GM12892 (cell line): ENCODE measurements at regions not wholly inside any gene's neighbourhood (a gene's known extent, or its start where the extent isn't known, plus 50 kb on each side); places are given as distances from the start of the nearest gene placed in this dataset.
"Not testable (repeated sequence)": the region's sequence is repeated elsewhere in the genome, so short reads cannot be mapped to it uniquely, and the experiment has no call there.

Source experiments
- DNase-seq: peaks from one replicate; pipeline ENCODE4 v3.0.0; 2011; ENCODE audit not compliant: insufficient read length
- FAIRE-seq: peaks from 2 replicates; lab custom pipeline; 2011; peaks lifted over from hg19 to GRCh38; lab: Jason Lieb, UNC
- POLR2A ChIP-seq: IDR thresholded peaks from 2 replicates; pipeline ENCODE4 v1.6.1; 2011; ENCODE audit warnings: low read depth, low read length, control low read depth
- POLR2AphosphoS5 ChIP-seq: IDR thresholded peaks from 2 replicates; pipeline ENCODE4 v1.6.1; 2011; ENCODE audit warnings: low read depth, low read length, control low read depth
- TAF1 ChIP-seq: IDR thresholded peaks from 2 replicates; pipeline ENCODE4 v1.6.1; 2011; ENCODE audit warnings: low read depth, mild to moderate bottlenecking, control low read depth, low read length, borderline replicate concordance

DNA sequence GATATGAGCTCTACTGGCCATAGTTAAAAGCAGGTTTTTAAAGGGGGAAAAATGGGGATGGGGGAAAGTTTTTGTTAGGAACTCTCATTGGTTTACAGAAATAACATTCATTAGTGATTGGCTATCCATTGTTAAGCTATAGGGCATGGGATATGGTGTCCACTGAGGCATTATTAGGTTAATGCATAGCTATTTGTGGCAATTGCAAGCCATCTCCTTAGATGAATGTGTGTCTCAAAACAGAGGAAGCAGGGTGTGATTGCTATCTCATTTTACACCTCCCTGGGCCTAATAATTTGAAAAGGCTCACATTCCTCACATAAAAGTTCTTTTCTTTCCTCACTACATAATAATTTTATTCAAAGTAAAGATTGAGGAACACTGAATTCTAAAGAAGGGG is 396.6 kb downstream of the TAFA4 start:
- FAIRE-seq (no peak), DNase-seq (no peak)
- TF ChIP-seq TAF1 (no peak), POLR2A (no peak), POLR2AphosphoS5 (no peak)

DNA sequence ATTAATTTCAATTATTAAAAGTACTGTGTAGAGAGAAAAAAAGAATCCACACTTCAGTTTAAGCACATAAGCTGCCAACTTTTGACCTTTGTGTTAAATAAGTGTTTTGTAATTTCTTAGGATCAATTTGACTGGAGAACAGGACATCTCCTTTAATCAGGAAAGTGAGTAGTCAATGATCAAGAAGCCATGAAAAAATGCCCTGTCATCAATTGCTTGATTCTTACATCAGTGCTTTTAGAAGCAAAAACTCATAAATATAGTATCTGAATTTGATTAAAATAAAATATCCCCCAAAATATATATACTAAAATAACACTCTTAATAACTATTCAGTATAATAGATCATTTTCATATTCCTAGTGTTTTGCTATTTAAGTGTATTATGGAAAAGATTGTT is 409.0 kb downstream of the TAFA4 start:
- DNase-seq (no peak), FAIRE-seq (no peak)
- TF ChIP-seq POLR2AphosphoS5 (no peak), TAF1 (no peak), POLR2A (no peak)

- FAIRE-seq (no peak), DNase-seq (no peak)
- no peak for TF ChIP-seq POLR2A
- TF ChIP-seq POLR2AphosphoS5, result no peak
- no peak for TF ChIP-seq TAF1
These were observed 417.1 kb downstream of the TAFA4 start for GRCh38 chr3:68515237-68515636.

DNA sequence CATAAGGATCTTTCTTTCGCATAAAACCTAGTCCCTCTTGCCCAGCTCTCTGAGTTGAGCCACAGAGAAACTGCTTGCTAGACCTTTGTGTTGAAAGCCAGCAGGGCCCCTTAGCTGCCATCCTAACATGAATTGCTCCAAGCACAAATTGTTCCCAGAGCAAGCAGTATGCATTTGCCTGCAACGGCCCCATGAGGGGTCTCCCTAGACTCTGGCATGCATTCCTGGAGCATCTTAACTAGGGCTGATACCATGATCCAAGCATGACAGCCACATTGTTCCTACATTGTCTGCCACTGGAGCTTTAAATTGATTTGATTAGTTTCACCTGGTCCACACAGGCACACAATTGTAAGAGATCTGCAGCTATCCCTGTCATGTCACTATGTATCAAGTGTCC is 428.1 kb downstream of the TAFA4 start:
- TF ChIP-seq POLR2AphosphoS5 (no peak), TAF1 (no peak), POLR2A (no peak)

GRCh38 chr3:68485845-68486244 is 446.5 kb downstream of the TAFA4 start:
- not testable (repeated sequence) for DNase-seq, FAIRE-seq

More for the DNA sequence above, 428.1 kb downstream of the TAFA4 start:
- DNase-seq, result no peak
- no peak for FAIRE-seq

GRCh38 chr3:68485051-68485450 is 447.3 kb downstream of the TAFA4 start:
- FAIRE-seq (no peak), DNase-seq (no peak)
- TF ChIP-seq POLR2A, result no peak
- no peak for TF ChIP-seq TAF1
- no peak for TF ChIP-seq POLR2AphosphoS5

DNA sequence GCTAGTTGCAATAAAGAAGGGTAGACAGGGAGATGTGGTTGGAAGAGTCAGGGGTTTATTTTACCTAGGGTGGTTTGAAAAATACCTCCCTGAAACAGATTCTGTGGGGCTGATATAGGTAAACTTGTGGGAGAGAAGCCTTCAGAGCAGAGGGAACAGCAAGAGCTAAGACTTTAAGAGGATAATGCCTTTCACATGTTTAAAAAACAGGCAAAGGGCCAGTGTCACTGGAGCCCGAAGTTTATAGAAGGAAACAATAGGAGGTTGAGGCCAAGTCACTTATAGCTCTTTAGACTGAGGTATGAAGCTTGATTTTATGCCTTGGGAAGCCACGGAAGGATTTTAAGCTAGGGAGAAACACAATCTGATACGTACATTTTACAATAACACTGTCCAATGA is 448.7 kb downstream of the TAFA4 start:
- TF ChIP-seq POLR2AphosphoS5 (no peak), POLR2A (no peak), TAF1 (no peak)
- FAIRE-seq (no peak), DNase-seq (no peak)

- DNase-seq (no peak), FAIRE-seq (no peak)
- TF ChIP-seq POLR2AphosphoS5, result no peak
- TF ChIP-seq POLR2A, result no peak
- TF ChIP-seq TAF1, result no peak
These were observed 449.3 kb downstream of the TAFA4 start for GRCh38 chr3:68483041-68483440.

- TF ChIP-seq POLR2AphosphoS5 (no peak), POLR2A (no peak), TAF1 (no peak)
- DNase-seq (no peak), FAIRE-seq (no peak)
These were observed 449.8 kb downstream of the TAFA4 start for GRCh38 chr3:68482565-68482964.

DNA sequence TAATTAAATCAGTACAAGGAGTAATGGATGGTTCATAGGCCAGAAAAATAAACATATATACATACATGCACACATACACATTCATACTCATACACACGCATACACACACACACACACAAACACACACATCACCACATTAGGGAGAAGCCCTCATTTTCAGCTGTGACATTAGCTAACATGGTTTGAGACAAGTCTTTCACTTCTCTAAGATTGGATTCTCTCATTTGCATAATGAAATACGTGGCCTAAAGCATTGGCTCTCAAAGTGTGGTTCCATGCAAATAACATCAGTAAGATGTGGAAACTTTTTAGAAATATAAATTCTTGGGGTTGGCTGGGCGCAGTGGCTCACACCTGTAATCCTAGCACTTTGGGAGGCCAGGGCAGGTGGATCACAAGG is 452.6 kb downstream of the TAFA4 start:
- DNase-seq (no peak), FAIRE-seq (no peak)
- no peak for TF ChIP-seq POLR2AphosphoS5
- TF ChIP-seq TAF1, result no peak
- TF ChIP-seq POLR2A, result no peak

- FAIRE-seq (no peak), DNase-seq (no peak)
- TF ChIP-seq POLR2AphosphoS5, result no peak
These were observed 463.5 kb downstream of the TAFA4 start for GRCh38 chr3:68468695-68469375.

DNA sequence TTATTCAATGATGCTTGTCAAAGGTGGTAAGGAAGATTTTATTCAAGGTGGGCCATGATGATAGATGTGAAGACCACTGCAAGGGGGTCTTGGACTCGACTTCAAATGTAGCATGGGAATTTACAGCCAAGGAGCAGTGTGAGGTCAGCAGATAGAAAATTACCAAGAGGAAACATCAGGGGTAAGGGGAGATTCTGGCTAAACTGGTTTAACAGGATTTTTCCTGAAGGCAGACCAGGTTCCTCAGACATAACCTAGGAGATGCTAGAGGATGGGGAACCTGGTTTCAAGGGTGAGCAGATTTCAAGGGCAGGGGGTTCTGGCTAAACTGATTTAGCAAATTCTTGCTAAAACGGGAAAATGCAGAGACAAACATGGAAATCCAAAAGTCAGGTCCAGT is 464.9 kb downstream of the TAFA4 start:
- DNase-seq, result no peak
- TF ChIP-seq TAF1 (no peak), POLR2AphosphoS5 (no peak), POLR2A (no peak)
- FAIRE-seq, result no peak

DNA sequence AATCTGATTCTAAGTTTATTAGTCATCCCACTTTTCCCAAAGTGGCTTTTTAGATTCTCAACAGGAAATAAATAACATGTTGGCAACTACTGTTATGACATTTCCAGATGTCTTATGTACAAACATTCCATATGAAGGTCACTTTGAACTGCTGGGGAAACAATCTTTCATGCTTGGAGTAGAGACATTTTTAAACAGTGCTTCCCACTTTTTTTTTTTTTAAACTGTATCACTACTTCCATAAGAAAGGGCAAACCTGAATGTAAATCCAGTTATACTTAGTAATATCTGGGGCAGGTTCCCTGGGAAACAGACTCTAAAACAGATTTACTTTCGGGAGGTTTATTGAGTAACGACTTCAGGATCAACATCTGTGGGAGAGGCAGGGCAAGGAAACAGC is 473.8 kb downstream of the TAFA4 start:
- no peak for FAIRE-seq

More for the DNA sequence above, 473.8 kb downstream of the TAFA4 start:
- DNase-seq, result no peak
- TF ChIP-seq POLR2A, result no peak
- TF ChIP-seq POLR2AphosphoS5, result no peak
- TF ChIP-seq TAF1, result no peak
